Endothelial cell of umbilical vein (primary cell): ENCODE measurements at regions not wholly inside any gene's neighbourhood (a gene's known extent, or its start where the extent isn't known, plus 50 kb on each side); places are given as distances from the start of the nearest gene placed in this dataset.

Experiments used
- BruUV-seq: library from RNA; stranded (reverse); fragments of 400-500 nt; replicated peaks from 2 replicates; lab custom pipeline; 2021; lab: Mats Ljungman, UMichigan
- CTCF ChIA-PET: fragments of 300-600, 350-600 bp; sonication (Branson Sonifier 250); formaldehyde crosslinking; loops from one replicate; lab custom pipeline; 2021; ENCODE audit warnings: antibody characterized with exemption, inconsistent platforms; lab: Charles Lee
- POLR2A ChIA-PET: fragments of 300-600, 350-600 bp; sonication (Branson Sonifier 250); formaldehyde crosslinking; loops from one replicate; lab custom pipeline; 2021; ENCODE audit warnings: antibody characterized with exemption, inconsistent platforms; lab: Charles Lee
- DNase-seq: peaks from one replicate; pipeline ENCODE4 v3.0.0-alpha.2; 2011; ENCODE audit warnings: low read depth, low spot score
- FAIRE-seq: peaks from 2 replicates; lab custom pipeline; 2011; peaks lifted over from hg19 to GRCh38; lab: Jason Lieb, UNC
- H2AFZ ChIP-seq: 2 replicates; pipeline ENCODE4 v1.6.0; 2012; ENCODE audit warnings: low read depth, low read length, control low read depth, inconsistent platforms
- H3K27ac ChIP-seq: 2 replicates; pipeline ENCODE4 v1.5.1; 2011; ENCODE audit warnings: low read depth, mild to moderate bottlenecking, control low read depth, low read length, moderate library complexity; ENCODE audit not compliant: insufficient read depth
- H3K27me3 ChIP-seq, 2 experiments: 2 replicates each; pipeline versions ENCODE4 v1.6.0 to v1.6.1; 2011; ENCODE audit warnings: low read length in 2 of 2, mixed read lengths in 1 of 2; ENCODE audit not compliant: control insufficient read depth in 2 of 2, insufficient read depth in 2 of 2
- H3K36me3 ChIP-seq, 2 experiments: 2 replicates in 1 of 2; 3 replicates in 1 of 2; pipeline ENCODE4 v1.5.1; 2011; ENCODE audit warnings: low read length in 2 of 2, mild to moderate bottlenecking in 1 of 2, moderate library complexity in 1 of 2; ENCODE audit not compliant: control insufficient read depth in 2 of 2, insufficient read depth in 2 of 2; ENCODE audit errors: extremely low read depth in 1 of 2
- H3K4me1 ChIP-seq: 3 replicates; pipeline ENCODE4 v1.5.1; 2011; ENCODE audit warnings: mild to moderate bottlenecking, low read length; ENCODE audit not compliant: control insufficient read depth, insufficient read depth; ENCODE audit errors: extremely low read depth
- H3K4me2 ChIP-seq: 2 replicates; pipeline ENCODE4 v1.6.1; 2011; ENCODE audit warnings: low read length, control low read depth, mixed read lengths; ENCODE audit not compliant: insufficient read depth
- H3K4me3 ChIP-seq, 3 experiments: fragments of 200-600 bp in 1 of 3; sonication (generic), shearing (Covaris generic) in 1 of 3; replicated peaks in 1 of 3; 2 replicates each; pipeline ENCODE4 v1.5.1; 2011 to 2016; ENCODE audit warnings: control low read depth in 3 of 3, low read length in 3 of 3, mild to moderate bottlenecking in 2 of 3, inconsistent platforms in 1 of 3, low read depth in 1 of 3, moderate library complexity in 1 of 3; ENCODE audit not compliant: insufficient read depth in 1 of 3
- H3K79me2 ChIP-seq: 2 replicates; pipeline ENCODE4 v1.6.0; 2012; ENCODE audit warnings: low read length, inconsistent platforms; ENCODE audit not compliant: control insufficient read depth, insufficient read depth
- H3K9ac ChIP-seq: replicated peaks from 2 replicates; pipeline ENCODE3; 2011; ENCODE audit warnings: low read length, control low read depth; ENCODE audit not compliant: insufficient read depth; ENCODE audit errors: extremely low read depth
- H3K9me1 ChIP-seq: replicated peaks from 3 replicates; pipeline ENCODE4 v1.6.0; 2011; ENCODE audit warnings: mild to moderate bottlenecking, low read length; ENCODE audit not compliant: control insufficient read depth, insufficient read depth; ENCODE audit errors: extremely low read depth
- H3K9me3 ChIP-seq: replicated peaks from 2 replicates; pipeline ENCODE4 v1.5.1; 2012; ENCODE audit warnings: low read length, inconsistent platforms; ENCODE audit not compliant: control insufficient read depth, insufficient read depth
- H4K20me1 ChIP-seq: replicated peaks from 2 replicates; pipeline ENCODE3; 2011; ENCODE audit warnings: mild to moderate bottlenecking, low read length; ENCODE audit not compliant: control insufficient read depth, insufficient read depth; ENCODE audit errors: extremely low read depth
- CTCF ChIP-seq, 2 donors: IDR thresholded peaks; 1 replicate in 1 of 2; 2 replicates in 1 of 2; pipeline ENCODE4 v1.5.1; 2011; ENCODE audit warnings: low read length in 2 of 2, mild to moderate bottlenecking in 2 of 2, moderate library complexity in 2 of 2, control low read depth in 1 of 2, inconsistent platforms in 1 of 2, low read depth in 1 of 2; ENCODE audit not compliant: insufficient read depth in 1 of 2; ENCODE audit errors: extremely low read depth in 1 of 2
- EZH2 ChIP-seq: IDR thresholded peaks from 2 replicates; pipeline ENCODE4 v1.6.1; 2012; ENCODE audit warnings: borderline replicate concordance, low read depth, mild to moderate bottlenecking, moderate library complexity, low read length, inconsistent platforms; ENCODE audit not compliant: severe bottlenecking
- GATA2 ChIP-seq: IDR thresholded peaks from 2 replicates; pipeline ENCODE4 v1.7.0; 2011; ENCODE audit warnings: low read depth, mild to moderate bottlenecking, moderate library complexity, mixed read lengths, low read length; ENCODE audit not compliant: insufficient read length, insufficient read depth
- MYC ChIP-seq: IDR thresholded peaks from one replicate; pipeline ENCODE4 v1.6.1; 2011; ENCODE audit warnings: mild to moderate bottlenecking, low read depth, low read length
- POLR2A ChIP-seq: IDR thresholded peaks from 2 replicates; pipeline ENCODE4 v1.6.1; 2012; ENCODE audit warnings: low read depth, mild to moderate bottlenecking, control low read depth, low read length
- dilution Hi-C: fragments of 300-500 bp; cut with MboI; formaldehyde crosslinking; loops from one replicate; pipeline ENCODE4 v1.15.0; 2019; ENCODE audit warnings: low sequenced_read_pairs; ENCODE audit not compliant: extremely low pct_ligation_motif_present
- intact Hi-C: fragments of 100-400 bp; cut with micrococcal nuclease; formaldehyde crosslinking; loops from one replicate; pipeline ENCODE4 v1.10.0; 2022

GRCh38 chr18:6476880-6477279 lies 62.2 kb upstream of the L3MBTL4 start:
- ChIA-PET POLR2A (no interaction called here), CTCF (no interaction called here)
- H3K36me3 ChIP-seq = no peaks in the 10 kb centered on the region
- no peaks in the 10 kb centered on the region for H3K27me3 ChIP-seq
- dilution Hi-C loops (no loop called here), intact Hi-C loops (no loop called here)
- DNase-seq (no peak), FAIRE-seq (no peak)
- no peaks in the 10 kb centered on the region for H4K20me1 ChIP-seq
- no peaks in the 10 kb centered on the region for H3K79me2 ChIP-seq
- H2AFZ ChIP-seq = no peak overlapping the region
- no peak overlapping the region for H3K9ac ChIP-seq
- H3K4me3 ChIP-seq = no peak overlapping the region
- no peaks in the 10 kb centered on the region for H3K4me1 ChIP-seq
- TF ChIP-seq MYC = no peak
- no peak for TF ChIP-seq GATA2
- H3K27ac ChIP-seq = no peak overlapping the region
- no peak overlapping the region for H3K4me2 ChIP-seq
- BruUV-seq = no TSS peak
- no peaks in the 10 kb centered on the region for H3K9me1 ChIP-seq
- no peaks in the 10 kb centered on the region for H3K9me3 ChIP-seq

- H3K36me3 ChIP-seq = no peaks in the 10 kb centered on the region
Measured at GRCh38 chr18:6478121-6478520, 63.4 kb upstream of the L3MBTL4 start.

More at GRCh38 chr18:6478121-6478520, 63.4 kb upstream of the L3MBTL4 start:
- CTCF ChIA-PET = no interaction called here
- BruUV-seq = no TSS peak
- intact Hi-C loops = no loop called here
- H3K4me3 ChIP-seq = no peak overlapping the region
- no peaks in the 10 kb centered on the region for H3K9me1 ChIP-seq
- FAIRE-seq = no peak
- TF ChIP-seq EZH2 = no peak
- no peak for TF ChIP-seq MYC
- no peak for TF ChIP-seq POLR2A
- no peak for TF ChIP-seq GATA2
- no peak for TF ChIP-seq CTCF (IDR thresholded peaks at IDR 0.05; ENCODE audit: extremely low read depth in 1 of 2, insufficient read depth in 1 of 2, low read depth in 1 of 2, low read length in 2 of 2)
- POLR2A ChIA-PET = no interaction called here
- H3K27ac ChIP-seq = no peak overlapping the region
- dilution Hi-C loops = no loop called here
- H3K4me2 ChIP-seq = no peak overlapping the region
- H3K9me3 ChIP-seq = no peaks in the 10 kb centered on the region
- DNase-seq = no peak
- no peaks in the 10 kb centered on the region for H3K79me2 ChIP-seq
- H3K4me1 ChIP-seq = no peaks in the 10 kb centered on the region
- H4K20me1 ChIP-seq = no peaks in the 10 kb centered on the region
- H3K9ac ChIP-seq = no peak overlapping the region
- H3K27me3 ChIP-seq = no peaks in the 10 kb centered on the region
- no peak overlapping the region for H2AFZ ChIP-seq
